ENCODE measurements at regions not wholly inside any gene's neighbourhood (a gene's known extent, or its start where the extent isn't known, plus 50 kb on each side); places are given as distances from the start of the nearest gene placed in this dataset.

- no peak for TF ChIP-seq CTCF (conservative IDR thresholded peaks at IDR 0.05; ENCODE audit: low read depth, low read length)
- DNase-seq (ENCODE audit: low read depth): no peak
- H3K4me3 ChIP-seq (ENCODE audit: low read depth, low read length): no peak overlapping the region
Observed at GRCh38 chr11:43238341-43238740, 73.5 kb upstream of the API5 start.

GRCh38 chr11:43239791-43240190, 72.0 kb upstream of the API5 start:
- no peak overlapping the region for H3K4me3 ChIP-seq (ENCODE audit: low read depth, low read length)
- no peak for TF ChIP-seq CTCF (conservative IDR thresholded peaks at IDR 0.05; ENCODE audit: low read depth, low read length)
- DNase-seq (ENCODE audit: low read depth): no peak

- no peak for DNase-seq (ENCODE audit: low read depth)
- TF ChIP-seq CTCF (conservative IDR thresholded peaks at IDR 0.05; ENCODE audit: low read depth, low read length): no peak
- H3K4me3 ChIP-seq (ENCODE audit: low read depth, low read length): no peak overlapping the region
Observed at GRCh38 chr11:43242401-43242800, 69.4 kb upstream of the API5 start.

GRCh38 chr11:43243927-43244326, 67.9 kb upstream of the API5 start:
- TF ChIP-seq CTCF (conservative IDR thresholded peaks at IDR 0.05; ENCODE audit: low read depth, low read length): no peak
- no peak for DNase-seq (ENCODE audit: low read depth)
- H3K4me3 ChIP-seq (ENCODE audit: low read depth, low read length): no peak overlapping the region

GRCh38 chr11:43245466-43245865, 66.3 kb upstream of the API5 start:
- H3K4me3 ChIP-seq (ENCODE audit: low read depth, low read length): no peak overlapping the region
- TF ChIP-seq CTCF (conservative IDR thresholded peaks at IDR 0.05; ENCODE audit: low read depth, low read length): no peak
- DNase-seq (ENCODE audit: low read depth): no peak

GRCh38 chr11:43250309-43250708, 61.5 kb upstream of the API5 start:
- H3K4me3 ChIP-seq (ENCODE audit: low read depth, low read length): no peak overlapping the region
- DNase-seq (ENCODE audit: low read depth): no peak
- TF ChIP-seq CTCF (conservative IDR thresholded peaks at IDR 0.05; ENCODE audit: low read depth, low read length): no peak

GRCh38 chr11:43261775-43262174, 50.0 kb upstream of the API5 start:
- DNase-seq (ENCODE audit: low read depth): no peak
- TF ChIP-seq CTCF (conservative IDR thresholded peaks at IDR 0.05; ENCODE audit: low read depth, low read length): no peak
- H3K4me3 ChIP-seq (ENCODE audit: low read depth, low read length): no peak overlapping the region
